ENCODE measurements at regions not wholly inside any gene's neighbourhood (a gene's known extent, or its start where the extent isn't known, plus 50 kb on each side); places are given as distances from the start of the nearest gene placed in this dataset.

DNA sequence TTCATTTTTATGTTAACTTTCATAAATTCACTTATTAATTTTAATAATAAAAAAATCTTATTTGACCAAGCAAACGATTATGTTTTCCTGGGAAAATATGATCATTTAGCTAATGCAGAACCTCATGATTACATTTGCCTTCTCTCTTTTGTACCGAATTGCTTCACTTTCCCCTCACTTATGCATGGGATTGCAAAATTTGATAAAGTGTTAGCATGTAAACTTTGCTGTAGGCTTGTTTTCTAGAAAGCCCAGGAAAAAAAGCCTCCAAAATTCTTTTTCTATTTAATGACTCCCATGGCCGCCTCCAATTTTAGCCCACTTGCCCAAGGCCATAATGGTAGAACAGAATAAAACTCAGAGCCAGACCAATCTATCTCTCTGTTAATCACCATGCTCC lies 82.8 kb upstream of the FBXL7 start:
- TF ChIP-seq, protein P1, sequence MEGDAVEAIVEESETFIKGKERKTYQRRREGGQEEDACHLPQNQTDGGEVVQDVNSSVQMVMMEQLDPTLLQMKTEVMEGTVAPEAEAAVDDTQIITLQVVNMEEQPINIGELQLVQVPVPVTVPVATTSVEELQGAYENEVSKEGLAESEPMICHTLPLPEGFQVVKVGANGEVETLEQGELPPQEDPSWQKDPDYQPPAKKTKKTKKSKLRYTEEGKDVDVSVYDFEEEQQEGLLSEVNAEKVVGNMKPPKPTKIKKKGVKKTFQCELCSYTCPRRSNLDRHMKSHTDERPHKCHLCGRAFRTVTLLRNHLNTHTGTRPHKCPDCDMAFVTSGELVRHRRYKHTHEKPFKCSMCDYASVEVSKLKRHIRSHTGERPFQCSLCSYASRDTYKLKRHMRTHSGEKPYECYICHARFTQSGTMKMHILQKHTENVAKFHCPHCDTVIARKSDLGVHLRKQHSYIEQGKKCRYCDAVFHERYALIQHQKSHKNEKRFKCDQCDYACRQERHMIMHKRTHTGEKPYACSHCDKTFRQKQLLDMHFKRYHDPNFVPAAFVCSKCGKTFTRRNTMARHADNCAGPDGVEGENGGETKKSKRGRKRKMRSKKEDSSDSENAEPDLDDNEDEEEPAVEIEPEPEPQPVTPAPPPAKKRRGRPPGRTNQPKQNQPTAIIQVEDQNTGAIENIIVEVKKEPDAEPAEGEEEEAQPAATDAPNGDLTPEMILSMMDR (IDR thresholded peaks at IDR 0.05; ENCODE audit: low read depth, low read length, poor library complexity, severe bottlenecking), result no peak
- no peak for TF ChIP-seq EZH2phosphoT487 (IDR thresholded peaks at IDR 0.05; ENCODE audit: borderline replicate concordance, low read length)

Measured in DOHH2 (cell line).